AG04449 (cell line): ENCODE measurements at regions not wholly inside any gene's neighbourhood (a gene's known extent, or its start where the extent isn't known, plus 50 kb on each side); places are given as distances from the start of the nearest gene placed in this dataset.

ENCODE experiments used
- CTCF ChIA-PET: fragments of 350-600 bp; formaldehyde crosslinking; extraction: SDS; loops from one replicate; lab custom pipeline; 2021; ENCODE audit warnings: antibody characterized with exemption; lab: Yijun Ruan, JAX
- POLR2A ChIA-PET: fragments of 400-600, 350-600 bp; formaldehyde crosslinking; extraction: SDS; loops from one replicate; lab custom pipeline; 2020; ENCODE audit warnings: antibody characterized with exemption, inconsistent platforms; lab: Yijun Ruan, JAX
- DNase-seq: peaks from one replicate; pipeline ENCODE4 v3.0.0-alpha.2; 2010; ENCODE audit warnings: low read depth, low spot score
- H3K4me3 ChIP-seq: 2 replicates; pipeline ENCODE4 v1.5.1; 2011; ENCODE audit warnings: low read depth, mild to moderate bottlenecking, control low read depth, low read length
- TF ChIP-seq, protein P1 (sequence below): IDR thresholded peaks from one replicate; pipeline ENCODE4 v1.5.1; 2011; ENCODE audit warnings: mild to moderate bottlenecking, moderate library complexity, low read length, control low read depth, inconsistent platforms; ENCODE audit not compliant: insufficient read depth; ENCODE audit errors: missing control alignments

DNA sequence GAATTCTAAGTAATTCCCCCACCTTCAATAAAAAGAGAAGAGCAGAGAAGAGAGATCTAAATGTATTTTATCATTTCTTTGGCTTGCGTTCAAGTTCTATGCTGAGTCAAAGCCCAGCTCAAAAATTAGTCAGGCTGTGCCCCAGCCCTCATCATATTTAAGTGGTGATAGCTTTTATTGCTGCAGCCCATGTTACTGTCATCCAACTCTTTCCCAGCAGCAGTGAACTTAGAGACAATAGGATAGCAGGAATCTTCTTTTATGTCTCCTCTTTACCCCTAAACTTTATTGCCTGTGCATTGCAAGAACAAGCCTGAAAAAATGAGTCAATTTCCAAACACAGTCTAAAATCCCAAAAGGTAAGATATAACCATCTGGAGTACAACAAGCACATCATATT is 1599.3 kb upstream of the PIK3C3 start:
- DNase-seq: peak; percentile 19
- H3K4me3 ChIP-seq: no peak overlapping the region
- POLR2A ChIA-PET: no interaction called here
- CTCF ChIA-PET: interaction anchor here (0.8 kb wide), 1 partner anchor 10 kb away, joined by 3 read pairs; no protein-coding TSS in a partner anchor
- TF ChIP-seq, protein P1, sequence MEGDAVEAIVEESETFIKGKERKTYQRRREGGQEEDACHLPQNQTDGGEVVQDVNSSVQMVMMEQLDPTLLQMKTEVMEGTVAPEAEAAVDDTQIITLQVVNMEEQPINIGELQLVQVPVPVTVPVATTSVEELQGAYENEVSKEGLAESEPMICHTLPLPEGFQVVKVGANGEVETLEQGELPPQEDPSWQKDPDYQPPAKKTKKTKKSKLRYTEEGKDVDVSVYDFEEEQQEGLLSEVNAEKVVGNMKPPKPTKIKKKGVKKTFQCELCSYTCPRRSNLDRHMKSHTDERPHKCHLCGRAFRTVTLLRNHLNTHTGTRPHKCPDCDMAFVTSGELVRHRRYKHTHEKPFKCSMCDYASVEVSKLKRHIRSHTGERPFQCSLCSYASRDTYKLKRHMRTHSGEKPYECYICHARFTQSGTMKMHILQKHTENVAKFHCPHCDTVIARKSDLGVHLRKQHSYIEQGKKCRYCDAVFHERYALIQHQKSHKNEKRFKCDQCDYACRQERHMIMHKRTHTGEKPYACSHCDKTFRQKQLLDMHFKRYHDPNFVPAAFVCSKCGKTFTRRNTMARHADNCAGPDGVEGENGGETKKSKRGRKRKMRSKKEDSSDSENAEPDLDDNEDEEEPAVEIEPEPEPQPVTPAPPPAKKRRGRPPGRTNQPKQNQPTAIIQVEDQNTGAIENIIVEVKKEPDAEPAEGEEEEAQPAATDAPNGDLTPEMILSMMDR: no peak

GRCh38 chr18:40348196-40348595 is 1606.8 kb upstream of the PIK3C3 start:
- CTCF ChIA-PET: no interaction called here
- POLR2A ChIA-PET: no interaction called here
- no peak overlapping the region for H3K4me3 ChIP-seq
- DNase-seq: no peak
- TF ChIP-seq, protein P1: no peak

- ChIA-PET CTCF (no interaction called here), POLR2A (no interaction called here)
- TF ChIP-seq, protein P1: no peak
- DNase-seq: no peak
- H3K4me3 ChIP-seq: no peak overlapping the region
Measured at GRCh38 chr18:40347261-40347660, 1607.8 kb upstream of the PIK3C3 start.

- ChIA-PET POLR2A (no interaction called here), CTCF (interaction anchor here (1.2 kb wide), 1 partner anchor 9 kb away, joined by 3 read pairs; no protein-coding TSS in a partner anchor)
- no peak overlapping the region for H3K4me3 ChIP-seq
- TF ChIP-seq, protein P1: no peak
- DNase-seq: no peak
Measured at GRCh38 chr18:40346146-40346545, 1608.9 kb upstream of the PIK3C3 start.

DNA sequence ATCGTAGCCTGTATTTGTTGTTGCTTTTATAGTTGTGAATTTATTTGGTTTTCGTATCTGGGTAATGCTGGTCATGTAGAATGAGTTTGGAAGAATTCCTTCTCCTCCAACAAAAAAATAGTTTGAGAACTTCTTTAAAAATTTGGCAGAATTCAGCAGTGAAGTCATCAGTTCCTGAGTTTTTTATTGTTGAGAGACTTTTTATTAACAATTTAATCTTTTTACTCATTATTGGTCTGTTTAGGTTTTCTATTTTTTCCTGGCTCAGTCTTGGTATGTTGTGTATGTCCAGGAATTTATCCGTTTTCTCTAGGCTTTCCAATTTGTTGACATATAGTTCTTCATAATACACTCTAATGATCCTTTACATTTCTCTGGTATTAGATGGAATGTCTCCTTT is 1613.3 kb upstream of the PIK3C3 start:
- TF ChIP-seq, protein P1: no peak
- no peak for DNase-seq
- H3K4me3 ChIP-seq: no peak overlapping the region
- ChIA-PET POLR2A (no interaction called here), CTCF (no interaction called here)

DNA sequence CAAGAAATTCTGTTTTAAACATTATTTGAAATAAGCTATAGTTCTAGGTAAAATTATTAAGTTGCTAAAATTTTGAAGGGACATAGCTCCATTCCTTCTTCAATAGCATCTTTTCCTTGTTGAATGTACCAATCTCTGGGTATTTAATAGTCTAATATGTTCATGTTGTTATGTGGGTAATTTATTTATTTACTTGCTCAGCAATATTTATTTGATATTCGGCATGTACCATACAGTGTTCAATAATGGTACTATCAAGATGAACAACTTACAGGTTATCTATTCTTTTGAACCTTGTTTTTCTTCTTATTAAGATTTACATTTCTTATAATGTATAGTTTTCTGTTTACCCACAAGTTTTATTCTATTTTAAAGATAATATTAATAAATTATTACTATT is 1616.8 kb upstream of the PIK3C3 start:
- CTCF ChIA-PET: no interaction called here
- no peak overlapping the region for H3K4me3 ChIP-seq
- DNase-seq: no peak
- TF ChIP-seq, protein P1: no peak
- POLR2A ChIA-PET: no interaction called here
